B cell (primary cell): ENCODE measurements at regions not wholly inside any gene's neighbourhood (a gene's known extent, or its start where the extent isn't known, plus 50 kb on each side); places are given as distances from the start of the nearest gene placed in this dataset.

Experiments used
- ATAC-seq: fragments of 200-7000 bp; cut with Tn5 transposase; one replicate; pipeline ENCODE4 v1.10.0; 2021; ENCODE audit warnings: low read depth, mild to moderate bottlenecking, moderate number of reproducible peaks, moderate library complexity
- CTCF ChIA-PET: fragments of 350-600 bp; sonication (Branson Sonifier 250); formaldehyde crosslinking; loops from one replicate; lab custom pipeline; 2021; ENCODE audit warnings: antibody characterized with exemption, inconsistent platforms; lab: Charles Lee
- POLR2A ChIA-PET: fragments of 350-600 bp; sonication (Branson Sonifier 250); formaldehyde crosslinking; loops from one replicate; lab custom pipeline; 2021; ENCODE audit warnings: antibody characterized with exemption; lab: Charles Lee
- DNase-seq: peaks from one replicate; pipeline ENCODE4 v3.0.0; 2013
- H2AFZ ChIP-seq: 2 replicates; pipeline ENCODE4 v1.6.1; 2012; ENCODE audit warnings: mild to moderate bottlenecking, low read depth, low read length; ENCODE audit not compliant: insufficient read depth, poor library complexity, severe bottlenecking
- H3K27ac ChIP-seq, 2 donors: 1 replicate in 1 of 2; 2 replicates in 1 of 2; pipeline ENCODE4 v1.5.1; 2012 to 2013; ENCODE audit warnings: low read length in 2 of 2, mild to moderate bottlenecking in 2 of 2, moderate library complexity in 1 of 2
- H3K27me3 ChIP-seq, 4 experiments: fragments of 200-600 bp in 1 of 4; sonication (generic) in 1 of 4; replicated peaks in 1 of 4; 1 replicate in 2 of 4; 2 replicates in 2 of 4; pipeline versions ENCODE4 v1.6.1 to v1.7.0; 2013 to 2016; ENCODE audit warnings: low read length in 3 of 4, mild to moderate bottlenecking in 2 of 4, mixed read lengths in 1 of 4, moderate library complexity in 1 of 4; ENCODE audit not compliant: insufficient read depth in 4 of 4, control insufficient read depth in 3 of 4; ENCODE audit errors: control extremely low read depth in 1 of 4
- H3K36me3 ChIP-seq, 2 experiments: replicated peaks in 1 of 2; 1 replicate in 1 of 2; 2 replicates in 1 of 2; pipeline versions ENCODE4 v1.6.1 to v1.7.1; 2013; ENCODE audit warnings: low read length in 1 of 2; ENCODE audit not compliant: insufficient read depth in 2 of 2, control insufficient read depth in 1 of 2; ENCODE audit errors: control extremely low read depth in 1 of 2, extremely low read depth in 1 of 2
- H3K4me1 ChIP-seq, 2 donors: fragments of 200-600 bp in 1 of 2; sonication (generic) in 1 of 2; 1 replicate in 1 of 2; 2 replicates in 1 of 2; pipeline versions ENCODE4 v1.5.1 to v1.6.1; 2013 to 2017; ENCODE audit warnings: low read length in 2 of 2; ENCODE audit not compliant: control insufficient read depth in 2 of 2, insufficient read depth in 2 of 2
- H3K4me2 ChIP-seq: replicated peaks from 2 replicates; pipeline ENCODE3; 2012; ENCODE audit warnings: mild to moderate bottlenecking, low read depth, low read length; ENCODE audit not compliant: poor library complexity, severe bottlenecking
- H3K4me3 ChIP-seq, 5 experiments: fragments of 200-600 bp in 1 of 5; sonication (generic) in 1 of 5; 1 replicate in 3 of 5; 2 replicates in 2 of 5; pipeline versions ENCODE4 v1.5.1 to v1.7.0; 2011 to 2016; ENCODE audit warnings: low read length in 4 of 5, mild to moderate bottlenecking in 4 of 5, low read depth in 2 of 5, control low read depth in 1 of 5, moderate library complexity in 1 of 5; ENCODE audit not compliant: insufficient read depth in 1 of 5; ENCODE audit errors: control extremely low read depth in 1 of 5, extremely low read depth in 1 of 5
- H3K79me2 ChIP-seq: fragments of 200-600 bp; sonication (generic); one replicate; pipeline ENCODE4 v1.6.0; 2016; ENCODE audit warnings: low read length; ENCODE audit not compliant: control insufficient read depth, insufficient read depth
- H3K9ac ChIP-seq: fragments of 200-600 bp; sonication (generic); 2 replicates; pipeline ENCODE4 v1.6.1; 2017; ENCODE audit warnings: mild to moderate bottlenecking, low read length, moderate library complexity
- H3K9me3 ChIP-seq, 3 donors: one replicate each; pipeline versions ENCODE4 v1.6.1 to v1.7.1; 2013; ENCODE audit warnings: low read length in 2 of 3; ENCODE audit not compliant: control insufficient read depth in 2 of 3, insufficient read depth in 1 of 3; ENCODE audit errors: control extremely low read depth in 1 of 3
- H4K20me1 ChIP-seq: 2 replicates; pipeline ENCODE4 v1.6.0; 2012; ENCODE audit warnings: mild to moderate bottlenecking, low read length; ENCODE audit not compliant: insufficient read depth, control insufficient read depth, poor library complexity, severe bottlenecking
- H3K27ac Mint-ChIP-seq: one replicate; pipeline ENCODE4 v1.8.0; 2021; ENCODE audit warnings: mixed read lengths
- H3K27me3 Mint-ChIP-seq: one replicate; pipeline ENCODE4 v1.8.0; 2021; ENCODE audit warnings: mixed read lengths
- H3K4me1 Mint-ChIP-seq: one replicate; pipeline ENCODE4 v1.8.0; 2021; ENCODE audit warnings: mixed read lengths
- H3K4me3 Mint-ChIP-seq: one replicate; pipeline ENCODE4 v1.8.0; 2021; ENCODE audit warnings: mixed read lengths
- H3K9me3 Mint-ChIP-seq: one replicate; pipeline ENCODE4 v1.8.0; 2022; ENCODE audit warnings: mixed read lengths; ENCODE audit not compliant: insufficient read depth
- EZH2 ChIP-seq: IDR thresholded peaks from 2 replicates; pipeline ENCODE4 v1.6.1; 2012; ENCODE audit warnings: borderline replicate concordance, low read depth, mild to moderate bottlenecking, moderate library complexity, low read length; ENCODE audit not compliant: insufficient read depth, poor library complexity, severe bottlenecking
- WGBS: methylation state at CpG from one replicate; pipeline ENCODE4 v1.1.5; 2013; ENCODE audit warnings: missing lambda C conversion rate; ENCODE audit not compliant: insufficient coverage; 5-methylcytosine and 5-hydroxymethylcytosine counted together
- intact Hi-C: fragments of 100-400 bp; cut with micrococcal nuclease; formaldehyde crosslinking; loops from one replicate; pipeline ENCODE4 v1.10.0; 2022
- TF ChIP-seq, protein P1 (sequence below): fragments of 200-600 bp; IDR thresholded peaks from one replicate; pipeline ENCODE4 v1.8.0; 2022; ENCODE audit warnings: antibody characterized with exemption, mild to moderate bottlenecking

GRCh38 chr1:199399996-199400724 lies 627.4 kb upstream of the NR5A2 start:
- peak overlapping the region; percentile 83 to 91 for H3K27ac ChIP-seq
- peak overlapping the region in 3 of 5 experiments; percentile 3 to 50 (median 17) for H3K4me3 ChIP-seq
- H3K4me2 ChIP-seq: peak overlapping the region; percentile 73
- peak overlapping the region; percentile 27 for H3K9ac ChIP-seq
- no peaks in the 10 kb centered on the region for H3K36me3 ChIP-seq
- DNase-seq (peak; percentile 74), ATAC-seq (peak; percentile 66)
- peaks cover 42 to 55% of the 10 kb centered on the region in 2 donors for H3K4me1 ChIP-seq
- TF ChIP-seq EZH2: no peak
- TF ChIP-seq, protein P1, sequence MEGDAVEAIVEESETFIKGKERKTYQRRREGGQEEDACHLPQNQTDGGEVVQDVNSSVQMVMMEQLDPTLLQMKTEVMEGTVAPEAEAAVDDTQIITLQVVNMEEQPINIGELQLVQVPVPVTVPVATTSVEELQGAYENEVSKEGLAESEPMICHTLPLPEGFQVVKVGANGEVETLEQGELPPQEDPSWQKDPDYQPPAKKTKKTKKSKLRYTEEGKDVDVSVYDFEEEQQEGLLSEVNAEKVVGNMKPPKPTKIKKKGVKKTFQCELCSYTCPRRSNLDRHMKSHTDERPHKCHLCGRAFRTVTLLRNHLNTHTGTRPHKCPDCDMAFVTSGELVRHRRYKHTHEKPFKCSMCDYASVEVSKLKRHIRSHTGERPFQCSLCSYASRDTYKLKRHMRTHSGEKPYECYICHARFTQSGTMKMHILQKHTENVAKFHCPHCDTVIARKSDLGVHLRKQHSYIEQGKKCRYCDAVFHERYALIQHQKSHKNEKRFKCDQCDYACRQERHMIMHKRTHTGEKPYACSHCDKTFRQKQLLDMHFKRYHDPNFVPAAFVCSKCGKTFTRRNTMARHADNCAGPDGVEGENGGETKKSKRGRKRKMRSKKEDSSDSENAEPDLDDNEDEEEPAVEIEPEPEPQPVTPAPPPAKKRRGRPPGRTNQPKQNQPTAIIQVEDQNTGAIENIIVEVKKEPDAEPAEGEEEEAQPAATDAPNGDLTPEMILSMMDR: peak; percentile 11
- ChIA-PET CTCF (interaction anchor here (0.6 to 1.3 kb wide), 2 partner anchors 14 to 1627 kb away, joined by 3 read pairs; no protein-coding TSS in a partner anchor), POLR2A (no interaction called here)
- peak overlapping the region; percentile 13 for H2AFZ ChIP-seq
- H3K79me2 ChIP-seq: no peaks in the 10 kb centered on the region
- peak overlapping the region; percentile 88 for H3K27ac Mint-ChIP-seq
- H3K4me3 Mint-ChIP-seq: peak overlapping the region; percentile 73
- no peaks in the 10 kb centered on the region for H4K20me1 ChIP-seq
- H3K27me3 Mint-ChIP-seq: no peaks in the 10 kb centered on the region
- H3K9me3 ChIP-seq: peaks cover 0 to 4% (median 1%) of the 10 kb centered on the region in 3 donors
- H3K9me3 Mint-ChIP-seq: peaks cover 2% of the 10 kb centered on the region
- intact Hi-C loops: loop anchor here (5.0 kb wide), 1 partner anchor 92 kb away; no protein-coding TSS in a partner anchor
- no peaks in the 10 kb centered on the region for H3K27me3 ChIP-seq
- WGBS: no CpG with 5 or more reads among the region's 3 CpGs
- H3K4me1 Mint-ChIP-seq: peaks cover 62% of the 10 kb centered on the region

DNA sequence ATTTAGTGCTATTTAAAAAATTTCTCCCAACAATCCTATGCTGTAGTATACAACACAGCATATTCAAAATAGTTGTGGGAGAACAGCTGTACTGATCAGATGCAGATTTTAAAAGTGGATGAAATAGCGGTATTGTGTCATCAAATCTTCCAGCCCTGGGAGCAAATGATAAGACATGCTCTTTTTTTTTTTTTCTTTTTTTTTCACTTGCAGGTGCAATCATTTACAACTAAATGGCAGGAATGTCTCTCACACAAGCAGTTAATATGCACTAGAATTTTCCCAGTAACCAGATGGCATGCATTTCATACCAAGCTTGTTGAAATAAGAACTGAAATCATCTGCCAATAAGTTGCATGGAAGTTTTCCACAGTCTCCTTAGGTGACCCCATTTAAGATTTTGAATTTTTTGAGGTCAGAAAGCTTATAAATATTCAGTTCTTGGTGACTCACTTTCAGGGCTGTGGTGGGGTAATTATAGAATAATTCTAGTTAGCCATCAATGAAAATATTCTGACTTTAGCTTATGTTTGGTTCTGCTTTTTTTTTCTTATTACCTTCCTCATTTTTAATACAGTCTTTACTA lies 623.9 kb upstream of the NR5A2 start:
- ChIA-PET CTCF (no interaction called here), POLR2A (interaction anchor here (0.7 kb wide), 1 partner anchor 467 kb away, joined by 5 read pairs; no protein-coding TSS in a partner anchor)
- no peaks in the 10 kb centered on the region for H3K27me3 Mint-ChIP-seq
- Histone ChIP-seq H3K4me2 (peak overlapping the region; percentile 30), H2AFZ (no peak overlapping the region), H3K9ac (peak overlapping the region; percentile 1), H3K9me3 (peaks cover 0 to 4% (median 0%) of the 10 kb centered on the region in 3 donors), H3K36me3 (no peaks in the 10 kb centered on the region), H3K27me3 (no peaks in the 10 kb centered on the region), H4K20me1 (no peaks in the 10 kb centered on the region), H3K27ac (peak overlapping the region in 1 of 2 donors; percentile 21), H3K4me3 (no peak overlapping the region), H3K4me1 (peaks cover 38 to 50% of the 10 kb centered on the region in 2 donors), H3K79me2 (no peaks in the 10 kb centered on the region)
- H3K9me3 Mint-ChIP-seq: peaks cover 2% of the 10 kb centered on the region
- TF ChIP-seq, protein P1: no peak
- TF ChIP-seq EZH2: no peak
- intact Hi-C loops: loop anchor here (5.0 kb wide), 1 partner anchor 89 kb away; no protein-coding TSS in a partner anchor
- H3K4me1 Mint-ChIP-seq: peaks cover 58% of the 10 kb centered on the region
- H3K27ac Mint-ChIP-seq: no peak overlapping the region
- DNase-seq (peak; percentile 21), ATAC-seq (peak; percentile 34)
- peak overlapping the region; percentile 3 for H3K4me3 Mint-ChIP-seq
- no CpG with 5 or more reads among the region's 1 CpG for WGBS
